DND-41 (cell line): ENCODE measurements at regions not wholly inside any gene's neighbourhood (a gene's known extent, or its start where the extent isn't known, plus 50 kb on each side); places are given as distances from the start of the nearest gene placed in this dataset.

Experiments used
- CTCF ChIP-seq: IDR thresholded peaks from 2 replicates; pipeline ENCODE4 v1.5.1; 2012; ENCODE audit warnings: borderline replicate concordance, low read length, moderate library complexity, mild to moderate bottlenecking; ENCODE audit not compliant: poor library complexity, severe bottlenecking; ENCODE audit errors: extremely low read depth
- EZH2 ChIP-seq: IDR thresholded peaks from 3 replicates; pipeline ENCODE4 v1.6.1; 2012; ENCODE audit warnings: borderline replicate concordance, low read depth, mild to moderate bottlenecking, moderate library complexity, low read length, inconsistent platforms; ENCODE audit not compliant: severe bottlenecking

- TF ChIP-seq CTCF: no peak
- no peak for TF ChIP-seq EZH2
Measured at GRCh38 chr1:119191325-119191724, 50.9 kb upstream of the WARS2 start.
